GM12892 (cell line): ENCODE measurements at regions not wholly inside any gene's neighbourhood (a gene's known extent, or its start where the extent isn't known, plus 50 kb on each side); places are given as distances from the start of the nearest gene placed in this dataset.

ENCODE experiments used
- POLR2A ChIP-seq: IDR thresholded peaks from 2 replicates; pipeline ENCODE4 v1.6.1; 2011; ENCODE audit warnings: low read depth, low read length, control low read depth
- POLR2AphosphoS5 ChIP-seq: IDR thresholded peaks from 2 replicates; pipeline ENCODE4 v1.6.1; 2011; ENCODE audit warnings: low read depth, low read length, control low read depth
- TAF1 ChIP-seq: IDR thresholded peaks from 2 replicates; pipeline ENCODE4 v1.6.1; 2011; ENCODE audit warnings: low read depth, mild to moderate bottlenecking, control low read depth, low read length, borderline replicate concordance

- no peak for TF ChIP-seq POLR2A
- no peak for TF ChIP-seq POLR2AphosphoS5
- no peak for TF ChIP-seq TAF1
These were observed 1313.6 kb downstream of the TBC1D22A start for GRCh38 chr22:48076008-48076407.
